ENCODE measurements at regions not wholly inside any gene's neighbourhood (a gene's known extent, or its start where the extent isn't known, plus 50 kb on each side); places are given as distances from the start of the nearest gene placed in this dataset.

DNA sequence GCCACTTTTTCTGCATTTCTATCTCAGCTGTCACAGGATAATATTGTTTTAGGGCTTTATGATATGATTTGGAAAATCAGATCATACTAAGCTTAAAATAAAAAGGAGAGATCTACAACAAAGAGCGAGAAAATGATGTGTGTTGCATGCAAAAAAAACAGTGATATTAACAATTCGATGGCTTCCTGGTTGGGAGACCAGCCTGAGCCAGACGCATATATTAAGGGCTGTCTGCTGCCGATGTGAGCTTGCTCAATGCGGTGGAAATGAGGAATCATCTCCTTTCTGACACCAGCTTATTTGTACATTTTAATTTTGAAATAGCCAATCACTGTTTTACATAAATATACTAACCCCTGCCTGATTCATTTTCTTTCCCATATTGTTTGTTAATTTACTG is 862.6 kb downstream of the USP25 start:
- TF ChIP-seq JUNB (IDR thresholded peaks at IDR 0.05; ENCODE audit: unreplicated experiment) (no peak), POLR2AphosphoS5 (IDR thresholded peaks at IDR 0.05; ENCODE audit: low read depth) (no peak), REST (IDR thresholded peaks at IDR 0.05; ENCODE audit: unreplicated experiment) (no peak), EZH2 (IDR thresholded peaks at IDR 0.05; ENCODE audit: low read depth, unreplicated experiment) (no peak)
- TF ChIP-seq, protein P1, sequence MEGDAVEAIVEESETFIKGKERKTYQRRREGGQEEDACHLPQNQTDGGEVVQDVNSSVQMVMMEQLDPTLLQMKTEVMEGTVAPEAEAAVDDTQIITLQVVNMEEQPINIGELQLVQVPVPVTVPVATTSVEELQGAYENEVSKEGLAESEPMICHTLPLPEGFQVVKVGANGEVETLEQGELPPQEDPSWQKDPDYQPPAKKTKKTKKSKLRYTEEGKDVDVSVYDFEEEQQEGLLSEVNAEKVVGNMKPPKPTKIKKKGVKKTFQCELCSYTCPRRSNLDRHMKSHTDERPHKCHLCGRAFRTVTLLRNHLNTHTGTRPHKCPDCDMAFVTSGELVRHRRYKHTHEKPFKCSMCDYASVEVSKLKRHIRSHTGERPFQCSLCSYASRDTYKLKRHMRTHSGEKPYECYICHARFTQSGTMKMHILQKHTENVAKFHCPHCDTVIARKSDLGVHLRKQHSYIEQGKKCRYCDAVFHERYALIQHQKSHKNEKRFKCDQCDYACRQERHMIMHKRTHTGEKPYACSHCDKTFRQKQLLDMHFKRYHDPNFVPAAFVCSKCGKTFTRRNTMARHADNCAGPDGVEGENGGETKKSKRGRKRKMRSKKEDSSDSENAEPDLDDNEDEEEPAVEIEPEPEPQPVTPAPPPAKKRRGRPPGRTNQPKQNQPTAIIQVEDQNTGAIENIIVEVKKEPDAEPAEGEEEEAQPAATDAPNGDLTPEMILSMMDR (conservative IDR thresholded peaks at IDR 0.05; ENCODE audit: low read depth in 2 of 2) = no peak

All from GM23338 (cell line).